ENCODE measurements at regions not wholly inside any gene's neighbourhood (a gene's known extent, or its start where the extent isn't known, plus 50 kb on each side); places are given as distances from the start of the nearest gene placed in this dataset.
A peak's percentile ranks its signal among the peaks of the same experiment; 100 is the strongest.

- peak; percentile 5 for DNase-seq (ENCODE audit: low read depth)
- H3K4me3 ChIP-seq (ENCODE audit: control insufficient read depth, low read depth, low read length) = no peak overlapping the region
- TF ChIP-seq CTCF (conservative IDR thresholded peaks at IDR 0.05; ENCODE audit: control insufficient read depth, insufficient read depth, low read depth, low read length) = no peak
Measured at GRCh38 chr11:104467404-104467803, 303.5 kb upstream of the PDGFD start.

GRCh38 chr11:104465321-104465720 lies 301.4 kb upstream of the PDGFD start:
- no peak overlapping the region for H3K4me3 ChIP-seq (ENCODE audit: control insufficient read depth, low read depth, low read length)
- no peak for DNase-seq (ENCODE audit: low read depth)
- no peak for TF ChIP-seq CTCF (conservative IDR thresholded peaks at IDR 0.05; ENCODE audit: control insufficient read depth, insufficient read depth, low read depth, low read length)

GRCh38 chr11:104464691-104465090 lies 300.7 kb upstream of the PDGFD start:
- no peak for TF ChIP-seq CTCF (conservative IDR thresholded peaks at IDR 0.05; ENCODE audit: control insufficient read depth, insufficient read depth, low read depth, low read length)
- no peak for DNase-seq (ENCODE audit: low read depth)

GRCh38 chr11:104462341-104462740 lies 298.4 kb upstream of the PDGFD start:
- DNase-seq (ENCODE audit: low read depth) = peak; percentile 77
- no peak overlapping the region for H3K4me3 ChIP-seq (ENCODE audit: control insufficient read depth, low read depth, low read length)
- TF ChIP-seq CTCF (conservative IDR thresholded peaks at IDR 0.05; ENCODE audit: control insufficient read depth, insufficient read depth, low read depth, low read length) = no peak

More at GRCh38 chr11:104464691-104465090, 300.7 kb upstream of the PDGFD start:
- H3K4me3 ChIP-seq (ENCODE audit: control insufficient read depth, low read depth, low read length) = no peak overlapping the region

- H3K4me3 ChIP-seq (ENCODE audit: control insufficient read depth, low read depth, low read length) = no peak overlapping the region
- no peak for TF ChIP-seq CTCF (conservative IDR thresholded peaks at IDR 0.05; ENCODE audit: control insufficient read depth, insufficient read depth, low read depth, low read length)
- no peak for DNase-seq (ENCODE audit: low read depth)
Measured at GRCh38 chr11:104451197-104451893, 287.4 kb upstream of the PDGFD start.

GRCh38 chr11:104443387-104443786 lies 279.4 kb upstream of the PDGFD start:
- H3K4me3 ChIP-seq (ENCODE audit: control insufficient read depth, low read depth, low read length) = no peak overlapping the region
- no peak for TF ChIP-seq CTCF (conservative IDR thresholded peaks at IDR 0.05; ENCODE audit: control insufficient read depth, insufficient read depth, low read depth, low read length)

More at GRCh38 chr11:104443387-104443786, 279.4 kb upstream of the PDGFD start:
- DNase-seq (ENCODE audit: low read depth) = no peak

Data from fibroblast of mammary gland (primary cell).